ENCODE measurements at regions not wholly inside any gene's neighbourhood (a gene's known extent, or its start where the extent isn't known, plus 50 kb on each side); places are given as distances from the start of the nearest gene placed in this dataset.
A peak's percentile ranks its signal among the peaks of the same experiment; 100 is the strongest.

DNA sequence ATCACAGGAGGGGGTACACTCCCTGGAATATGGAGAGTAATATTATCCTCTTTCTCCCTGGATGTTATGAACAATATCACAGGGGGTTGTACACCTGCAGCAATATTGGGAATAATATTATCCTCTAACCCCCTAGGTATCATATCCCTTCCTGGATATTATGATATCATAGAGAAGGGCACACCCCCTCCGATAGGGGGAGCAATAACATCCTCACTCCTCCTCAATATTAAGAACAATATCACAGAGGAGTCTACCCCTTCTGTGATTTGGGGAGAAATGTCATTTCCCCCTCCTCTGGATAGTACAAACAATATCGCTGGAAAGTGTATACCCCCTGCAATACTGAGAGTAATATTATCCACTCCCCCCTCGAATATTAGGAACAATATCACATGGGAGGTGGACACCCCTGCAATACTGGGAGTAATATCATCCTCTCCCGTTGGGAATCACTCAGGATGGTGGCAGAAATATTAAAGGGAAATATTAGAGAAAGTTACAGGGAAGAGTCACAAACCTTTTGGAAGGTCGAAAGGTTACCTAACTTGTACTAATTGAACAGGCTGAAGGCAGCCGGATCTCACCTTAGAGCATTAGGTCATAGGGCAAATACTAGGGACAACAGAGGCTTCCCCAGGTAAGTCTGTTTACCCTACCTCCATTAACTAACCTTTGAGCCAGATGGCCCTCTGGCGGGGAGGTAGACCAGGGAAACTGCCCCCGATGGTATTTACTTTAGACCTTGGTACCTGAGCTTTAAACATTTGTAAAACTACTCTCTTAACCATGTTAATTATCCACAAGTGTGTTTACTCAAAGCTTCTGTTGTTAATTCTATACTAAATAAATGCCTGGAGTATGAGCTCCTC, 57.5 kb upstream of the FREM1 start:
- no peak for DNase-seq

GRCh38 chr9:14962193-14962882, 52.1 kb upstream of the FREM1 start:
- 77% methylated on average over 4 of the region's 4 CpGs for WGBS (ENCODE audit: low lambda C conversion rate)
- H3K4me2 ChIP-seq = no peak overlapping the region
- no peaks in the 10 kb centered on the region for H3K36me3 ChIP-seq (replicated peaks in 1 of 2; ENCODE audit: control insufficient read depth in 1 of 2, insufficient read depth in 2 of 2, low read length in 1 of 2)
- no peak overlapping the region for H2AFZ ChIP-seq (ENCODE audit: low read depth)
- no peaks in the 10 kb centered on the region for H3K27me3 ChIP-seq (ENCODE audit: insufficient read depth)
- ChIA-PET POLR2A (no interaction called here), CTCF (no interaction called here)
- no peak overlapping the region for H3K9ac ChIP-seq
- H3F3A ChIP-seq (replicated peaks; ENCODE audit: insufficient read depth) = no peaks in the 10 kb centered on the region
- peak overlapping the region in 1 of 2 experiments; percentile 58; a peak in 1 of 4 replicates for H3K27ac ChIP-seq (ENCODE audit: low read depth in 2 of 2, low read length in 1 of 2)
- no peak for DNase-seq
- H3K4me1 ChIP-seq (ENCODE audit: control insufficient read depth in 1 of 2, insufficient read depth in 2 of 2, low read depth in 1 of 2, low read length in 1 of 2) = peaks cover 5 to 14% of the 10 kb centered on the region in 2 experiments; a peak in 2 of 4 replicates
- H4K20me1 ChIP-seq (ENCODE audit: insufficient read depth) = no peaks in the 10 kb centered on the region
- no peaks in the 10 kb centered on the region for H3K79me2 ChIP-seq (ENCODE audit: insufficient read depth)
- H3K4me3 ChIP-seq (ENCODE audit: low read depth in 2 of 2, low read length in 1 of 2) = no peak overlapping the region
- H3K9me2 ChIP-seq = no peaks in the 10 kb centered on the region
- no peak for TF ChIP-seq EP300 (IDR thresholded peaks at IDR 0.05; ENCODE audit: borderline replicate concordance in 1 of 2, low read depth in 1 of 2, low read length in 1 of 2)
- no peak for TF ChIP-seq NRF1 (IDR thresholded peaks at IDR 0.05; ENCODE audit: low read depth, low read length)
- TF ChIP-seq GATA2 (CRISPR knock-in tag; IDR thresholded peaks at IDR 0.05) = no peak
- no peak for TF ChIP-seq EZH2phosphoT487 (IDR thresholded peaks at IDR 0.05; ENCODE audit: borderline replicate concordance, low read depth)
- no peak for TF ChIP-seq FOXJ3 (CRISPR knock-in tag; IDR thresholded peaks at IDR 0.05)
- no peak for TF ChIP-seq USF1 (IDR thresholded peaks at IDR 0.05; ENCODE audit: borderline replicate concordance, low read depth)
- TF ChIP-seq, protein P1, sequence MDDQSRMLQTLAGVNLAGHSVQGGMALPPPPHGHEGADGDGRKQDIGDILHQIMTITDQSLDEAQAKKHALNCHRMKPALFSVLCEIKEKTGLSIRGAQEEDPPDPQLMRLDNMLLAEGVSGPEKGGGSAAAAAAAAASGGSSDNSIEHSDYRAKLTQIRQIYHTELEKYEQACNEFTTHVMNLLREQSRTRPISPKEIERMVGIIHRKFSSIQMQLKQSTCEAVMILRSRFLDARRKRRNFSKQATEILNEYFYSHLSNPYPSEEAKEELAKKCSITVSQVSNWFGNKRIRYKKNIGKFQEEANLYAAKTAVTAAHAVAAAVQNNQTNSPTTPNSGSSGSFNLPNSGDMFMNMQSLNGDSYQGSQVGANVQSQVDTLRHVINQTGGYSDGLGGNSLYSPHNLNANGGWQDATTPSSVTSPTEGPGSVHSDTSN (IDR thresholded peaks at IDR 0.05) = no peak
- TF ChIP-seq GABPA (IDR thresholded peaks at IDR 0.05; ENCODE audit: low read depth) = no peak
- TF ChIP-seq NFIC (IDR thresholded peaks at IDR 0.05; ENCODE audit: borderline replicate concordance) = no peak
- no peak for TF ChIP-seq RXRA (IDR thresholded peaks at IDR 0.05; ENCODE audit: borderline replicate concordance, low read depth)
- no peak for TF ChIP-seq IRF3 (IDR thresholded peaks at IDR 0.05; ENCODE audit: low read depth, low read length)
- TF ChIP-seq TCF12 (IDR thresholded peaks at IDR 0.05) = no peak
- TF ChIP-seq, protein P2, sequence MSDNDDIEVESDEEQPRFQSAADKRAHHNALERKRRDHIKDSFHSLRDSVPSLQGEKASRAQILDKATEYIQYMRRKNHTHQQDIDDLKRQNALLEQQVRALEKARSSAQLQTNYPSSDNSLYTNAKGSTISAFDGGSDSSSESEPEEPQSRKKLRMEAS (IDR thresholded peaks at IDR 0.05; ENCODE audit: low read depth) = no peak
- no peak for TF ChIP-seq FOSL2 (IDR thresholded peaks at IDR 0.05; ENCODE audit: borderline replicate concordance, low read depth)
- no peak for TF ChIP-seq RCOR1 (IDR thresholded peaks at IDR 0.05; ENCODE audit: low read length)
- H3K9me3 ChIP-seq = no peaks in the 10 kb centered on the region

More for the DNA sequence above, 57.5 kb upstream of the FREM1 start:
- Histone ChIP-seq H3F3A (replicated peaks; ENCODE audit: insufficient read depth) (no peaks in the 10 kb centered on the region), H3K4me3 (ENCODE audit: low read depth in 2 of 2, low read length in 1 of 2) (no peak overlapping the region), H3K36me3 (replicated peaks in 1 of 2; ENCODE audit: control insufficient read depth in 1 of 2, insufficient read depth in 2 of 2, low read length in 1 of 2) (no peaks in the 10 kb centered on the region), H3K9ac (no peak overlapping the region), H3K9me2 (no peaks in the 10 kb centered on the region), H3K9me3 (no peaks in the 10 kb centered on the region), H3K4me2 (no peak overlapping the region), H3K79me2 (ENCODE audit: insufficient read depth) (no peaks in the 10 kb centered on the region), H3K27me3 (ENCODE audit: insufficient read depth) (no peaks in the 10 kb centered on the region), H3K4me1 (ENCODE audit: control insufficient read depth in 1 of 2, insufficient read depth in 2 of 2, low read depth in 1 of 2, low read length in 1 of 2) (peaks cover 0 to under 1% of the 10 kb centered on the region in 2 experiments; a peak in 1 of 4 replicates), H4K20me1 (ENCODE audit: insufficient read depth) (no peaks in the 10 kb centered on the region), H2AFZ (ENCODE audit: low read depth) (no peak overlapping the region), H3K27ac (ENCODE audit: low read depth in 2 of 2, low read length in 1 of 2) (no peak overlapping the region)
- POLR2A ChIA-PET = no interaction called here
- 71% methylated on average over 8 of the region's 8 CpGs for WGBS (ENCODE audit: low lambda C conversion rate)
- no peak for TF ChIP-seq GABPA (IDR thresholded peaks at IDR 0.05; ENCODE audit: low read depth)
- no peak for TF ChIP-seq FOXJ3 (CRISPR knock-in tag; IDR thresholded peaks at IDR 0.05)
- no peak for TF ChIP-seq RCOR1 (IDR thresholded peaks at IDR 0.05; ENCODE audit: low read length)
- CTCF ChIA-PET = no interaction called here

Measured in SK-N-SH (cell line).